ENCODE measurements at regions not wholly inside any gene's neighbourhood (a gene's known extent, or its start where the extent isn't known, plus 50 kb on each side); places are given as distances from the start of the nearest gene placed in this dataset.

DNA sequence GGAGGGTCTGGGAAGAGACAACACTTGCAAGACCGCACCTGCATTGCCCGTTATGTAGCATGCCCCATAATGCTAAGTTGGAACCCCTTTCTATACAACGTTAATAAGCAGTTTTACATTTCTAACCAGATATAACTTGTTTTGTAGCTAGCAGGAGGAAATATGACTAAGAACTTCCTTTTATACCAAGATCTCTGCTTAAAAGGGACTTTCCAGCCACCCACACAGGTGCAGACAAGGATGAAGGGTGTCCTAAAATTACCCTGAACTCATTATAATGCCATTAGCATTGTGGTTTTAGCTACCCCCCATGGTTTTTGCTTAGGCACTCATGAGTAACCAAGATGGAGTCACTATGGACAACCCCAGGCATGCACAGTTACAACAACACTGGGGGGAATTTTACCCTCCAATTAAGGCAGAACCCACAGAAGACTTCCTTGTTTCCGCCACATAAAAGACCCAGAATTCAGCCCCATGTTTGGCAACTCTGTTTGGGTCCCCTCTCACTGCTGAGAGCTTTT lies 362.8 kb downstream of the CBLN2 start:
- Mint-ChIP-seq H3K4me1 (no peaks in the 10 kb centered on the region), H3K27ac (no peak overlapping the region), H3K36me3 (no peaks in the 10 kb centered on the region), H3K4me3 (no peak overlapping the region), H3K9me3 (peaks cover 10% of the 10 kb centered on the region)
- DNase-seq (ENCODE audit: low spot score in 2 of 2) (no peak), ATAC-seq (peak; percentile 40)

DNA sequence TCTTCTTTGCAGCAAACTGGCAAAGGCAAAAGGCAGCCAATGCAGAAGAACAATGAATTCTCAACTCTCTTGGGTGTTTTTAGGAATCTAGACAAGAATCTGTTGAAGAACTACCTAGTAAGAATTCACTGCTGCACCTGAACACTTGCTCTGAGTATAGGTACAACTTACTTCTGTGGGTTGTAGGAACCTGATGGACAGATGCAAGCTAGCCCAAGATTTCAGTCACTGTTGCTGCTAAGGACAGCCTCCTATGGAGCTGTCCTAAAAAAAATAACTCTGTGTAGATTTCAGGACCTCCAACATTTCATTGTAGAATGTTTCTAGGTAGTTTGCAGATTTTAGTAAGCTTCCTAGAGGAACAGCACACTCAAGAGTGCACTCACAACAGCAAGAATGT lies 363.5 kb downstream of the CBLN2 start:
- DNase-seq (ENCODE audit: low spot score in 2 of 2) (no peak), ATAC-seq (no peak)
- Mint-ChIP-seq H3K27ac (no peak overlapping the region), H3K9me3 (peaks cover 10% of the 10 kb centered on the region), H3K4me1 (no peaks in the 10 kb centered on the region), H3K36me3 (no peaks in the 10 kb centered on the region), H3K4me3 (no peak overlapping the region)

DNA sequence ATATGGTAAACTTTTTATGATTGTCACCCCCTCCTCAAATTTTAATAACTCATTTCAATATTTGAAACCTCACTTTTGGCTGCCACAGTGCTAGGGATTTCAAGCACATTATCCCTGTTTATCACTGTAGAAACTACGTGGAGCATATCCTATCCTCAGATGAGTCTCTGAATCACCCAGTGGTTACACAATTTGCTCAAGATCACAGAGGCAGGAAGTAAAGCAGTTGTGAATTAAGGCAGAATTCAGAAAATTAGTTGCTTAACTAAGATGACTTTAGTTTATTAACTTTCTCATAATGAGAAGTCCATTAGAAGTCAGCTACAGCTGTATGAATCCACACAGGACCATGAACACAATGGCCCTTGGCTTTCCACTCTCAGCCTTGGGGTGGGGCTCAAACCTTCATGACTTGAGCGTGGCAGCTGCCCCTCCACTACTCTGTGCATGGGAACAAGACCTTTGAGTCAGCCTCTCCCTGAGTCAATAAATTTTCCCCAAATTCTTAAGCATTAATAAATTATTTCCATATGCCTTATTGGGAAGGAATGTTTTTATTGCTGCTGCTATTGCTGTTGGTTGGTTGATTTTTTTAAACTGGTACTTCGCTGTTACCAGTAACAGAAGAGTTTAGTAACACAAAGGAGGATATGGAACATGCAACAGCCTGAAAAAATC lies 369.0 kb downstream of the CBLN2 start:
- no peaks in the 10 kb centered on the region for H3K4me1 Mint-ChIP-seq
- H3K4me3 Mint-ChIP-seq: no peak overlapping the region
- H3K36me3 Mint-ChIP-seq: no peaks in the 10 kb centered on the region
- ATAC-seq: no peak
- no peak overlapping the region for H3K27ac Mint-ChIP-seq
- DNase-seq (ENCODE audit: low spot score in 2 of 2): no peak
- peaks cover 7% of the 10 kb centered on the region for H3K9me3 Mint-ChIP-seq

DNA sequence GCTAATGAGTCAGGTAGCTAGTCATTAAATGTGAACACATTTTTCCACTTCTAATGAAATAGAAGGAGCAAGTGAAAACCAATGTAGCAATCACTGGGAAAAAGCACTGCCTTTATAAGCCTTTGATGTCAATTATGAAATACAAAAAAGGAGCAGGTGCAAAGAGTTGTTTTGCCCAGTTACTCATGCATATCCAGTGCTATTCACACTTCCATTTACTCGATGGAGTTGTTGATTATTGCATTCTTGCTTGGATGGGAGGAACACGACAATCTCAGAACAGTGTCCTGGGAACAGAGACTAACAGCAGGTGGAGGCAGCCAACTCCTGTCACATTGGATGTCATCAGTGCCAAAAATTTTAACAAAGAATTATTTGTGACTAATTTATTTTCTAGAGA lies 372.5 kb downstream of the CBLN2 start:
- no peaks in the 10 kb centered on the region for H3K4me1 Mint-ChIP-seq
- no peaks in the 10 kb centered on the region for H3K36me3 Mint-ChIP-seq
- no peak overlapping the region for H3K4me3 Mint-ChIP-seq
- peaks cover 3% of the 10 kb centered on the region for H3K9me3 Mint-ChIP-seq
- ATAC-seq: no peak
- no peak overlapping the region for H3K27ac Mint-ChIP-seq
- no peak for DNase-seq (ENCODE audit: low spot score in 2 of 2)

DNA sequence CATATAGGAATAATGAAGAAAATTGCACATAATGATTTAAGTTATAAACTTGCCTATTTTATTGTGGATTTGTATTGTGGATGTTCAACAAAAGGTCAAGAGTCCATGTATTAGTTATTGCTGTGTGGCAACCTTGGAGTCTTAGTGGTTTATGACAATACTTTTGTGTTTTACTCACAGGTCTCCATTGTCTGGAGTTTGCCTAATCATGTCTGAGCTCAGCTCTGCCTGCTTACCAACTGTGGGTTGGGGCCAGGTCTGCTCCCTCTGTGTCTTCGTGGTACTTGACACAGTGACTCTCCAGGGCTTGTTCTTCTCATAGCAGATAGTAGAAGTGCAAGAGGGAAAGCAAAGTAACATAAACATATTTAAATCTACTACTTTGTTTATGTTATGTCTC lies 382.5 kb downstream of the CBLN2 start:
- H3K9me3 Mint-ChIP-seq: peaks cover 11% of the 10 kb centered on the region
- no peaks in the 10 kb centered on the region for H3K4me1 Mint-ChIP-seq
- DNase-seq (ENCODE audit: low spot score in 2 of 2): no peak
- ATAC-seq: no peak
- no peak overlapping the region for H3K27ac Mint-ChIP-seq
- H3K36me3 Mint-ChIP-seq: no peaks in the 10 kb centered on the region
- no peak overlapping the region for H3K4me3 Mint-ChIP-seq

DNA sequence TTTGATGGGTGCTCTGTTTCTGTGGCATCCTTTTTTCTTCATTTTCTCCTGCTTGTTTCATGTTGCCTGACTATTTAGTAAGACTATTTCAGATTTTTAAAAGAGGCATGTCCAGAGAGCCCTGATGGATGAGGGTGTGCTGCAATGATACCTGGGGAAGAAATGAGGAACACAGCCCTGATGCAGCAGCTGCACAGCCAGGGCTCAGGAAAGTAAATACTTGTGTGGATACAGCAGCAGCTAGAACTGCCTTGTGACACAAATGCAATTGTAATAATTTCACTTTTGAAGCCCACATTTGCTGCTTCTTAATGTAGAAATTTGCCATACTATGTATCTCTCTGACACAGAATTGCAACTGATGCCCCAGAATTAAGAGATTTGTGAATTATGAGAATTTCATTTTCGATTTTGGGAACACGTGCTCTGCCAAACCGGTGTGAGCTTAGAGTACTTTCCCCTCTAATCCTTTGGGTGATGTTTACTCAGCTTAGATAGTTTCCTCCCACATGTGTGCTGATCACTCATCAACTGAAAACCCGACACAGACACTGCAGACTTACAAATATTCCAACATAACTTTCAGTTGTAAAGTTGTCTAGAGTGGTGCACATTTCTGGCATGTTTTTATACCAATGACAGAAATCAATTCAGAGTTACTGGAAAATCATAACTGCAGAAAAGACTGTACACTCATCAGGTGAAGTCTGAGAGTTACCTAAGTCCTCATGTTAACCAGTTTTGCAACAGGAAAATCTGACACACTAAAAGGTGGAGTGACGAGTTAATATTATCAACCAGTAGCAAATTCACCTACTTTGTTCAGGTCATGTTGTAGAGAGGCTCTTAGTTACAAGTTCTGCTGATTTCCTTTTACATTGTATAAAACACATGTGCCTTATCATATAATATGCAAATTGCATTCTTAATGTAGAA lies 383.4 kb downstream of the CBLN2 start:
- no peak for DNase-seq (ENCODE audit: low spot score in 2 of 2)
- H3K27ac Mint-ChIP-seq: no peak overlapping the region

DNA sequence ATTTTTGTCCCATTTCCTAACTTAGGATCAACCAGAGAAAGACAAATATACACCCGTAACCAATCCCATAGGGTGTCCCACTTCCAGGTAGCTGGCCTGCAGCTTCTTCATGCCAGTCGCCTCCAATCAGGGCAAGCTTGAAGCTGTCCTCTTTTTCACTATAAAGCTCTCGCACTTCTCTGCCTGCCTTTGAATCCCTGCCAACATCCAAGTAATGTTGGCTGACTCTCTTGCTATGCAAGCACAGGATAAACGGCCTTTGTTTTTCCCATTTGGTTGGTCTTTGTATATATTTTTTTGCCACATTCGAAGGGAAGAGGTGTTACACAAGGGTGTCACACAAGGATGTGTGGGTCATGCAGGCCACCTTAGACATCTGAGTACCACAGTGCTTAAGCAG lies 388.8 kb downstream of the CBLN2 start:
- Mint-ChIP-seq H3K27ac (no peak overlapping the region), H3K36me3 (no peaks in the 10 kb centered on the region), H3K4me1 (no peaks in the 10 kb centered on the region), H3K9me3 (peaks cover 24% of the 10 kb centered on the region), H3K4me3 (no peak overlapping the region)
- DNase-seq (ENCODE audit: low spot score in 2 of 2): no peak
- ATAC-seq: no peak

More for the DNA sequence above, 383.4 kb downstream of the CBLN2 start:
- no peak for ATAC-seq
- Mint-ChIP-seq H3K36me3 (no peaks in the 10 kb centered on the region), H3K9me3 (peaks cover 16% of the 10 kb centered on the region), H3K4me3 (no peak overlapping the region), H3K4me1 (no peaks in the 10 kb centered on the region)

DNA sequence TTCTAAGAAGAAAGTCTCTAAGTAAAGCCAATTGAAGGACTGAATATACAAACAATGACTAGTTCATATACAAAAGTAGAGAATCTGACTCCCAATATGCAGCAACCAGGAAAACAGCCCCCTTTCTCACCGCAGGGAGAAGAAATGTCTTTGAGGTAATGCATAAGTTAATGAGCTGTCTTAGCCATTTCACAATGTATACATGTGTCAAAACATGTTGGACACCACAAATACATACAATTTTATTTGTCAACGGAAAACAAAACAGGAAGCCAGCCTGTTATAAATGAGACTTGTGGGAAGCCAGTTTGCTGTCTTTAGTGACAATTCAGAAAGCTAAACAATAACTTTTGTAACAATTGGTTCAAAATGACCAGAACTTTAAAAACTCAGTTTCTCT lies 389.2 kb downstream of the CBLN2 start:
- DNase-seq (ENCODE audit: low spot score in 2 of 2) (no peak), ATAC-seq (no peak)
- Mint-ChIP-seq H3K27ac (no peak overlapping the region), H3K4me1 (no peaks in the 10 kb centered on the region), H3K9me3 (peaks cover 24% of the 10 kb centered on the region), H3K36me3 (no peaks in the 10 kb centered on the region), H3K4me3 (no peak overlapping the region)

DNA sequence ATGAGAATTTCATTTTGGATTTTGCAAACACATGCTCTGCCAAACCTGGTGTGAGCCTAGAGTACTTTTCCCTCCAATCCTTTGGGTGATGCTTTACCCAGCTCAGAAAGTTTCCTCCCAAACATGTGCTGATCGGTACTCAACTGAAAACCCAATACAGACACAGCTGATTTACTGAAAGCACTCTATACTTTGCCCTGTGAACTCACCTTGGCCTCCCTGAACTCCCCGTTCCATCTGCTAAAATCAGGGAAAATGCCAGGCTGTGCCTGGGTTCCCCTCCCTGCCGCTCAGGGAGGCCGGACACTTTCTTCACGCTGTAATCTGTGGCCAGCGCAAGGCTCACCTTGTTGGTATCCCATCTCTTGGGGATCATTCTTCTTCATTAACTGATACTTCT lies 391.2 kb downstream of the CBLN2 start:
- Mint-ChIP-seq H3K4me3 (no peak overlapping the region), H3K4me1 (no peaks in the 10 kb centered on the region), H3K36me3 (no peaks in the 10 kb centered on the region), H3K9me3 (peaks cover 18% of the 10 kb centered on the region), H3K27ac (no peak overlapping the region)
- DNase-seq (ENCODE audit: low spot score in 2 of 2) (no peak), ATAC-seq (no peak)

DNA sequence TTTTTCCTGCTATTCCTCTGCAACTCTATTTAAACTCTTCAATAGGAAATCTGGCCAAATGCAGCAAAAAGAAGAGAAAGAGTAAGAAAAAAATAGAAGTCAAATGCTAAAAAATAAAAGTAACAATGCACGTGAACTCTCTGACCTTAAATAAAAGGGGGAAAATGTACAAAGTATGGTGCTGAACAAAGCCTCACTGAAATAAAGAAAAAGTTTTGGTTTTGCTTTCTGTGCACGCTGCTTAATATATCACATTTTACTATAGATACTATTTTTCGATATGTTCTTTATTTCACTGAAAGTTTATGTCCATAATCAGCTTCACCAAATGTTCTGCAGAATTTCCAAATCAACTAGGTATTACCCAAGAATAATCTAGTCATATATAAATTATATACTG lies 396.3 kb downstream of the CBLN2 start:
- no peak for DNase-seq (ENCODE audit: low spot score in 2 of 2)
- ATAC-seq: no peak
- Mint-ChIP-seq H3K36me3 (no peaks in the 10 kb centered on the region), H3K4me3 (no peak overlapping the region), H3K27ac (no peak overlapping the region), H3K4me1 (no peaks in the 10 kb centered on the region), H3K9me3 (peaks cover 5% of the 10 kb centered on the region)

DNA sequence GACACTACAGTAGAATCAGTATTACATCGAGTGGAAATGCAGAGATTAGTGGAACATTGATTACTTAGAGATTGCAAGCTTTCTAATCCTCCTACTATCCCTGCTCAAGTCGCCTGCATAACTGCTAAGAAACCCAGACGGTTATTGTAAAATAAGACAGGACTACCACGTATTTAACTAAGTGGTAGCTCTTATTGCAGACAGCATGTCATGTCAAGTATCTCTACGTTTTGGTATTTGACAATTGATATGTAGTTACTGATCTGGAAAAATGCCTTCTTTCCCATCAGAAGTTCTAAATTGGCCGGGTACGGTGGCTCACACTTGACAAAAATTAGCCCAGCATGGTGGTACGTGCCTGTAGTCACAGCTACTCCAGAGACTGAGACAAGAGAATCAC lies 404.1 kb downstream of the CBLN2 start:
- Mint-ChIP-seq H3K4me3 (no peak overlapping the region), H3K9me3 (peaks cover 22% of the 10 kb centered on the region), H3K27ac (no peak overlapping the region), H3K4me1 (no peaks in the 10 kb centered on the region), H3K36me3 (no peaks in the 10 kb centered on the region)
- no peak for DNase-seq (ENCODE audit: low spot score in 2 of 2)
- ATAC-seq: no peak

DNA sequence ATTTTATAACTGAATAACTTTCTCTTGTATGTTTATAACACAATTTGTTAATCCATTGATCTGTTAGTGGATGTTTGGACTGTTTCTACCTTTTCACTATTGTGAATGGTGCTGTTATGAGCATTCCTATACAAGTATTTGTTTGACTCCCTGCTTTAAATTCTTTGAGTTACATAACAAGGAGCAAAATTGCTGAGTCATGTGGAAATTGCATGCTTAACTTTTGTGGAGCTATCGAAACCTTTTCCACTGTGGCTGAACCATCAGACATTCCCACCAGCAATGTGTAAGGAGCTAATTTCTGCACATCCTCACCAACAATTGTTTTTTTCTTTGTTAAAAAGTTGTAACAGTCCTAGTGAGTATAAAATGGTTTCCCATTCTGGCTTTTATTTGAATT lies 415.5 kb downstream of the CBLN2 start:
- Mint-ChIP-seq H3K4me3 (no peak overlapping the region), H3K36me3 (no peaks in the 10 kb centered on the region), H3K27ac (no peak overlapping the region), H3K4me1 (no peaks in the 10 kb centered on the region), H3K9me3 (peaks cover 11% of the 10 kb centered on the region)
- DNase-seq (ENCODE audit: low spot score in 2 of 2) (no peak), ATAC-seq (no peak)

DNA sequence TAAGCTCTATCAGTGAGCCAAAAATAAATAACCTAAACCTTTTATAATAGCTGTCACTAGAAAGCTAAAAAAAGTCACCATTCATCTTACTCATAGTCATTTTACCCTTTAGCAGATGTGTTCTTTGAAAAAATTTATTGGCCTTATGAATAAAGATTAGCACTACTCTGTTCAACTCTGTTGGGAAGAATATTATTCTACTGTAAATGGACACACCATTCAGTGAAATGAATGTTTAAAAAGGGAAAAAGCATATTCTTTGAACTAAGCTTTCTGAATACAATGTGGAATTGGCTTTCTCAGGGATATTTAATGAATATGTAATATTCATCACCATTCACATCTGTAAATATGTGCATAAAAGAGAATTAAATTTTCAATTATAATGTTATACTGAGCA lies 422.0 kb downstream of the CBLN2 start:
- H3K4me3 Mint-ChIP-seq: no peak overlapping the region
- no peak overlapping the region for H3K27ac Mint-ChIP-seq
- H3K9me3 Mint-ChIP-seq: peaks cover 8% of the 10 kb centered on the region
- DNase-seq (ENCODE audit: low spot score in 2 of 2) (no peak), ATAC-seq (no peak)
- H3K4me1 Mint-ChIP-seq: no peaks in the 10 kb centered on the region
- H3K36me3 Mint-ChIP-seq: no peaks in the 10 kb centered on the region

DNA sequence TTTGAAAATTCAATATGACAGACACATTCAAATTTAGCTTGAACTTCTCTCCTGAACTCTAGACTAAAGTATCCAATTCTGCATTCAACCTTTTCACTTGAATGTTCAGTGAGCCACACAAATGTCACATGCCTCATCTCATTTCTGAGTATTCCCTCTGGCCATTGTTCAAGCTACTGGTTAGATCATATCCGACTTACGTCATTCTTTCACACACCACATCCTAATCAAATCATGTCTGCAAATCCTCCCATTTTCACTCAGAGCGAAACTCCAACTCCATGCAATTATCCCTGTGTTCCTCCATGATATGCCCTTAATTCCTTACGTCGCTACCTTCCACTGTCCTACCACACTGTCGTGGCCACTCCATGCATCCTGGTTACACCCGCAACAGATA lies 425.1 kb downstream of the CBLN2 start:
- Mint-ChIP-seq H3K4me1 (no peaks in the 10 kb centered on the region), H3K36me3 (no peaks in the 10 kb centered on the region), H3K9me3 (peaks cover 14% of the 10 kb centered on the region), H3K27ac (no peak overlapping the region), H3K4me3 (no peak overlapping the region)
- no peak for DNase-seq (ENCODE audit: low spot score in 2 of 2)
- no peak for ATAC-seq

DNA sequence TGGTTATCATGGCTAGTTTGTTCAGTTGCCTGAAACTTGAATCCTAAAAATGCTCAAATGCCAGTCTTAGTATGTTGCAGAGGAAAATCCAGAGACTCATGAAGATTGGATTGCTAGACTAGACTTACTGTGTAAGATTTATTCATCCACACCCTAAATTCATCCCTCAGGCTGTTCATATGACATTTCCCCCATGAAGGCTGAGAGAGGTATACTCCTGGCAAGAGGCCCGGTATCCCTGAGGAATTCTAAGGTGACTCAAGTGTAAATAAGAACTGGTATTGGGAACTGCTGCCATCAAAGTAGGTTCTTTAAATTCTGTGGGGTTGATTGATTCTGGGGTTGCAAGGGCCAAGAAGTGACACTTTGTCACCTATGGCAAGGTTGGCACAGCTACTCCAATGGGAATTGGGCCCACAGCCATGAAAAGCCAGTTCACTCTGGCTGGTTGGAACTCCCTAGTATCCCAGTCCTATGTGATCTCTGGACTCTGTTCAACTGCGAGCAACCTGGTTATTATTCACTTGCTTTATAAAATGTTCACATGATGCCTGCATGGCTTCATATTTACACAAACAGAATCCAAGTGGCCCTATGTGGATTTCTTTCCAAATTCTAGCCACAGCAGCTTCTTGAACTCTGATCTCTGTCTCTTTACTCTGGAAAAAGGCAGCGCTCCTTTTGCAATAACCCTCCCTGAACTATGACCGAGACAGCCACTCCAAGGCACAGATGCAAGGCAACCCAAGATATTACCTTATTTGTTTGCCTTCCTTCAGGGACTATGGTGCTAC lies 429.1 kb downstream of the CBLN2 start:
- Mint-ChIP-seq H3K36me3 (no peaks in the 10 kb centered on the region), H3K4me1 (no peaks in the 10 kb centered on the region), H3K4me3 (no peak overlapping the region), H3K27ac (no peak overlapping the region), H3K9me3 (peaks cover 20% of the 10 kb centered on the region)
- ATAC-seq (no peak), DNase-seq (ENCODE audit: low spot score in 2 of 2) (no peak)
